ENCODE measurements at regions not wholly inside any gene's neighbourhood (a gene's known extent, or its start where the extent isn't known, plus 50 kb on each side); places are given as distances from the start of the nearest gene placed in this dataset.
"Not testable (repeated sequence)": the region's sequence is repeated elsewhere in the genome, so short reads cannot be mapped to it uniquely, and the experiment has no call there.

- H3K36me3 ChIP-seq (ENCODE audit: control insufficient read depth, insufficient read depth, low read length), result no peaks in the 10 kb centered on the region
- no peak overlapping the region for H3K9ac ChIP-seq (ENCODE audit: low read depth, low read length)
- H3K27me3 ChIP-seq (ENCODE audit: control insufficient read depth, insufficient read depth, low read length), result peaks cover 41% of the 10 kb centered on the region
- no peak overlapping the region for H3K27ac ChIP-seq (ENCODE audit: low read depth, low read length)
- H3K4me1 ChIP-seq (ENCODE audit: control insufficient read depth, insufficient read depth, low read length), result peaks cover 10% of the 10 kb centered on the region
- no peaks in the 10 kb centered on the region for H3K9me3 ChIP-seq (ENCODE audit: control insufficient read depth, insufficient read depth, low read length)
- H3K4me3 ChIP-seq (ENCODE audit: low read depth, low read length), result peak overlapping the region; percentile 90
These were observed 194.9 kb upstream of the ZNF184 start for GRCh38 chr6:27667657-27668441.

- Histone ChIP-seq H3K4me1 (ENCODE audit: control insufficient read depth, insufficient read depth, low read length) (peaks cover 10% of the 10 kb centered on the region), H3K4me3 (ENCODE audit: low read depth, low read length) (peak overlapping the region; percentile 90)
These were observed 194.2 kb upstream of the ZNF184 start for GRCh38 chr6:27667016-27667656.

GRCh38 chr6:27662769-27663168 lies 189.9 kb upstream of the ZNF184 start:
- Histone ChIP-seq H3K4me3 (ENCODE audit: low read depth, low read length) (no peak overlapping the region), H3K4me1 (ENCODE audit: control insufficient read depth, insufficient read depth, low read length) (peaks cover 7% of the 10 kb centered on the region), H3K27me3 (ENCODE audit: control insufficient read depth, insufficient read depth, low read length) (peaks cover 14% of the 10 kb centered on the region), H3K36me3 (ENCODE audit: control insufficient read depth, insufficient read depth, low read length) (no peaks in the 10 kb centered on the region), H3K9me3 (ENCODE audit: control insufficient read depth, insufficient read depth, low read length) (no peaks in the 10 kb centered on the region), H3K9ac (ENCODE audit: low read depth, low read length) (no peak overlapping the region), H3K27ac (ENCODE audit: low read depth, low read length) (no peak overlapping the region)

More at GRCh38 chr6:27667016-27667656, 194.2 kb upstream of the ZNF184 start:
- Histone ChIP-seq H3K27ac (ENCODE audit: low read depth, low read length) (no peak overlapping the region), H3K27me3 (ENCODE audit: control insufficient read depth, insufficient read depth, low read length) (peaks cover 41% of the 10 kb centered on the region), H3K36me3 (ENCODE audit: control insufficient read depth, insufficient read depth, low read length) (no peaks in the 10 kb centered on the region), H3K9ac (ENCODE audit: low read depth, low read length) (no peak overlapping the region), H3K9me3 (ENCODE audit: control insufficient read depth, insufficient read depth, low read length) (no peaks in the 10 kb centered on the region)

- H3K27me3 ChIP-seq (ENCODE audit: control insufficient read depth, insufficient read depth, low read length); H3K9me3 ChIP-seq (ENCODE audit: control insufficient read depth, insufficient read depth, low read length): not testable (repeated sequence)
These were observed 189.3 kb upstream of the ZNF184 start for GRCh38 chr6:27662212-27662611.

GRCh38 chr6:27653143-27653825 lies 180.4 kb upstream of the ZNF184 start:
- H3K27ac ChIP-seq (ENCODE audit: low read depth, low read length); H3K4me3 ChIP-seq (ENCODE audit: low read depth, low read length); H3K27me3 ChIP-seq (ENCODE audit: control insufficient read depth, insufficient read depth, low read length); H3K9me3 ChIP-seq (ENCODE audit: control insufficient read depth, insufficient read depth, low read length); H3K36me3 ChIP-seq (ENCODE audit: control insufficient read depth, insufficient read depth, low read length); H3K9ac ChIP-seq (ENCODE audit: low read depth, low read length); H3K4me1 ChIP-seq (ENCODE audit: control insufficient read depth, insufficient read depth, low read length): not testable (repeated sequence)

More at GRCh38 chr6:27662212-27662611, 189.3 kb upstream of the ZNF184 start:
- H3K36me3 ChIP-seq (ENCODE audit: control insufficient read depth, insufficient read depth, low read length); H3K9ac ChIP-seq (ENCODE audit: low read depth, low read length); H3K27ac ChIP-seq (ENCODE audit: low read depth, low read length); H3K4me1 ChIP-seq (ENCODE audit: control insufficient read depth, insufficient read depth, low read length); H3K4me3 ChIP-seq (ENCODE audit: low read depth, low read length): not testable (repeated sequence)

GRCh38 chr6:27651371-27651732 lies 178.4 kb upstream of the ZNF184 start:
- Histone ChIP-seq H3K9me3 (ENCODE audit: control insufficient read depth, insufficient read depth, low read length) (0 out of 2 replicates have a peak, but pooled peaks cover 2% of the 10 kb centered on the region), H3K9ac (ENCODE audit: low read depth, low read length) (no peak overlapping the region), H3K27ac (ENCODE audit: low read depth, low read length) (no peak overlapping the region), H3K36me3 (ENCODE audit: control insufficient read depth, insufficient read depth, low read length) (no peaks in the 10 kb centered on the region), H3K4me3 (ENCODE audit: low read depth, low read length) (peak overlapping the region; percentile 80), H3K4me1 (ENCODE audit: control insufficient read depth, insufficient read depth, low read length) (no peaks in the 10 kb centered on the region), H3K27me3 (ENCODE audit: control insufficient read depth, insufficient read depth, low read length) (no peaks in the 10 kb centered on the region)

GRCh38 chr6:27650620-27651370 lies 177.9 kb upstream of the ZNF184 start:
- Histone ChIP-seq H3K9me3 (ENCODE audit: control insufficient read depth, insufficient read depth, low read length) (0 out of 2 replicates have a peak, but pooled peaks cover 2% of the 10 kb centered on the region), H3K4me1 (ENCODE audit: control insufficient read depth, insufficient read depth, low read length) (no peaks in the 10 kb centered on the region), H3K27ac (ENCODE audit: low read depth, low read length) (no peak overlapping the region), H3K36me3 (ENCODE audit: control insufficient read depth, insufficient read depth, low read length) (no peaks in the 10 kb centered on the region), H3K4me3 (ENCODE audit: low read depth, low read length) (peak overlapping the region; percentile 80), H3K9ac (ENCODE audit: low read depth, low read length) (no peak overlapping the region), H3K27me3 (ENCODE audit: control insufficient read depth, insufficient read depth, low read length) (no peaks in the 10 kb centered on the region)

GRCh38 chr6:27644528-27644927 lies 171.6 kb upstream of the ZNF184 start:
- no peaks in the 10 kb centered on the region for H3K27me3 ChIP-seq (ENCODE audit: control insufficient read depth, insufficient read depth, low read length)
- no peak overlapping the region for H3K9ac ChIP-seq (ENCODE audit: low read depth, low read length)
- no peaks in the 10 kb centered on the region for H3K9me3 ChIP-seq (ENCODE audit: control insufficient read depth, insufficient read depth, low read length)
- no peak overlapping the region for H3K27ac ChIP-seq (ENCODE audit: low read depth, low read length)
- H3K36me3 ChIP-seq (ENCODE audit: control insufficient read depth, insufficient read depth, low read length), result no peaks in the 10 kb centered on the region
- H3K4me3 ChIP-seq (ENCODE audit: low read depth, low read length), result no peak overlapping the region
- no peaks in the 10 kb centered on the region for H3K4me1 ChIP-seq (ENCODE audit: control insufficient read depth, insufficient read depth, low read length)

GRCh38 chr6:27642744-27643456 lies 170.0 kb upstream of the ZNF184 start:
- no peak overlapping the region for H3K4me3 ChIP-seq (ENCODE audit: low read depth, low read length)
- no peak overlapping the region for H3K9ac ChIP-seq (ENCODE audit: low read depth, low read length)
- no peak overlapping the region for H3K27ac ChIP-seq (ENCODE audit: low read depth, low read length)
- H3K4me1 ChIP-seq (ENCODE audit: control insufficient read depth, insufficient read depth, low read length), result no peaks in the 10 kb centered on the region
- no peaks in the 10 kb centered on the region for H3K36me3 ChIP-seq (ENCODE audit: control insufficient read depth, insufficient read depth, low read length)
- H3K9me3 ChIP-seq (ENCODE audit: control insufficient read depth, insufficient read depth, low read length), result no peaks in the 10 kb centered on the region
- no peaks in the 10 kb centered on the region for H3K27me3 ChIP-seq (ENCODE audit: control insufficient read depth, insufficient read depth, low read length)

- not testable (repeated sequence) for H3K9ac ChIP-seq (ENCODE audit: low read depth, low read length); H3K27ac ChIP-seq (ENCODE audit: low read depth, low read length); H3K27me3 ChIP-seq (ENCODE audit: control insufficient read depth, insufficient read depth, low read length); H3K36me3 ChIP-seq (ENCODE audit: control insufficient read depth, insufficient read depth, low read length); H3K4me1 ChIP-seq (ENCODE audit: control insufficient read depth, insufficient read depth, low read length); H3K4me3 ChIP-seq (ENCODE audit: low read depth, low read length); H3K9me3 ChIP-seq (ENCODE audit: control insufficient read depth, insufficient read depth, low read length)
These were observed 163.0 kb upstream of the ZNF184 start for GRCh38 chr6:27635886-27636285.

All from HUES48 (cell line).